Astrocyte (in vitro differentiated cells and primary cell): ENCODE measurements at regions not wholly inside any gene's neighbourhood (a gene's known extent, or its start where the extent isn't known, plus 50 kb on each side); places are given as distances from the start of the nearest gene placed in this dataset.

Experiments
- DNase-seq: peaks from one replicate; pipeline ENCODE4 v3.0.0-alpha.2; 2010; ENCODE audit warnings: low read depth
- FAIRE-seq: peaks from 2 replicates; lab custom pipeline; 2011; peaks lifted over from hg19 to GRCh38; lab: Jason Lieb, UNC
- H2AFZ ChIP-seq: 2 replicates; pipeline ENCODE4 v1.6.0; 2012; ENCODE audit warnings: low read depth, low read length, inconsistent platforms
- H3K27ac ChIP-seq: 2 replicates; pipeline ENCODE4 v1.5.1; 2011; ENCODE audit warnings: low read depth, low read length, inconsistent platforms
- H3K27me3 ChIP-seq: 2 replicates; pipeline ENCODE4 v1.6.0; 2011; ENCODE audit warnings: low read length, inconsistent platforms; ENCODE audit not compliant: insufficient read depth
- H3K36me3 ChIP-seq: 2 replicates; pipeline ENCODE4 v1.5.1; 2011; ENCODE audit warnings: low read length, inconsistent platforms; ENCODE audit not compliant: insufficient read depth
- H3K4me1 ChIP-seq: 2 replicates; pipeline ENCODE4 v1.5.1; 2011; ENCODE audit warnings: low read length, inconsistent platforms; ENCODE audit not compliant: insufficient read depth
- H3K4me2 ChIP-seq: 2 replicates; pipeline ENCODE4 v1.6.0; 2012; ENCODE audit warnings: low read length, inconsistent platforms
- H3K4me3 ChIP-seq: 2 replicates; pipeline ENCODE4 v1.5.1; 2011; ENCODE audit warnings: low read depth, mild to moderate bottlenecking, low read length, inconsistent platforms; ENCODE audit not compliant: insufficient read depth
- H3K79me2 ChIP-seq: 2 replicates; pipeline ENCODE4 v1.6.0; 2012; ENCODE audit warnings: mild to moderate bottlenecking, low read length, inconsistent platforms; ENCODE audit not compliant: insufficient read depth
- H3K9ac ChIP-seq: 2 replicates; pipeline ENCODE4 v1.6.0; 2012; ENCODE audit warnings: mild to moderate bottlenecking, low read length, inconsistent platforms
- H3K9me3 ChIP-seq: 2 replicates; pipeline ENCODE4 v1.5.1; 2012; ENCODE audit warnings: low read depth, mild to moderate bottlenecking, low read length, inconsistent platforms; ENCODE audit not compliant: insufficient read depth
- H4K20me1 ChIP-seq: 2 replicates; pipeline ENCODE4 v1.6.0; 2012; ENCODE audit warnings: low read length, inconsistent platforms; ENCODE audit not compliant: insufficient read depth
- H3K27ac Mint-ChIP-seq: one replicate; pipeline ENCODE4 v1.8.0; 2021; ENCODE audit warnings: mild to moderate bottlenecking, mixed read lengths; ENCODE audit not compliant: unreplicated experiment
- H3K27me3 Mint-ChIP-seq: one replicate; pipeline ENCODE4 v1.8.0; 2021; ENCODE audit warnings: low read depth, mixed read lengths; ENCODE audit not compliant: unreplicated experiment
- H3K36me3 Mint-ChIP-seq: one replicate; pipeline ENCODE4 v1.8.0; 2021; ENCODE audit warnings: low read depth, mixed read lengths; ENCODE audit not compliant: unreplicated experiment
- H3K4me1 Mint-ChIP-seq: one replicate; pipeline ENCODE4 v1.8.0; 2021; ENCODE audit warnings: low read depth, mixed read lengths; ENCODE audit not compliant: unreplicated experiment
- H3K4me3 Mint-ChIP-seq: one replicate; pipeline ENCODE4 v1.8.0; 2021; ENCODE audit warnings: mild to moderate bottlenecking, moderate library complexity, mixed read lengths; ENCODE audit not compliant: unreplicated experiment
- H3K9me3 Mint-ChIP-seq: one replicate; pipeline ENCODE4 v1.8.0; 2021; ENCODE audit warnings: mild to moderate bottlenecking, mixed read lengths; ENCODE audit not compliant: unreplicated experiment
- EZH2 ChIP-seq: IDR thresholded peaks from 2 replicates; pipeline ENCODE4 v1.6.1; 2012; ENCODE audit warnings: mild to moderate bottlenecking, low read length, inconsistent platforms; ENCODE audit not compliant: insufficient read depth
- TF ChIP-seq, protein P1 (sequence below): IDR thresholded peaks from 2 replicates; pipeline ENCODE4 v1.5.1; 2011; ENCODE audit warnings: low read depth, mild to moderate bottlenecking, inconsistent platforms, low read length, moderate library complexity; ENCODE audit not compliant: insufficient read depth

- Histone ChIP-seq H3K9me3 (no peaks in the 10 kb centered on the region), H3K79me2 (no peaks in the 10 kb centered on the region), H4K20me1 (no peaks in the 10 kb centered on the region), H3K4me2 (no peak overlapping the region), H2AFZ (no peak overlapping the region), H3K4me3 (no peak overlapping the region), H3K36me3 (no peaks in the 10 kb centered on the region), H3K9ac (no peak overlapping the region), H3K4me1 (no peaks in the 10 kb centered on the region), H3K27ac (no peak overlapping the region), H3K27me3 (no peaks in the 10 kb centered on the region)
- no peak for DNase-seq
- no peak for FAIRE-seq
- TF ChIP-seq EZH2 = no peak
- TF ChIP-seq, protein P1, sequence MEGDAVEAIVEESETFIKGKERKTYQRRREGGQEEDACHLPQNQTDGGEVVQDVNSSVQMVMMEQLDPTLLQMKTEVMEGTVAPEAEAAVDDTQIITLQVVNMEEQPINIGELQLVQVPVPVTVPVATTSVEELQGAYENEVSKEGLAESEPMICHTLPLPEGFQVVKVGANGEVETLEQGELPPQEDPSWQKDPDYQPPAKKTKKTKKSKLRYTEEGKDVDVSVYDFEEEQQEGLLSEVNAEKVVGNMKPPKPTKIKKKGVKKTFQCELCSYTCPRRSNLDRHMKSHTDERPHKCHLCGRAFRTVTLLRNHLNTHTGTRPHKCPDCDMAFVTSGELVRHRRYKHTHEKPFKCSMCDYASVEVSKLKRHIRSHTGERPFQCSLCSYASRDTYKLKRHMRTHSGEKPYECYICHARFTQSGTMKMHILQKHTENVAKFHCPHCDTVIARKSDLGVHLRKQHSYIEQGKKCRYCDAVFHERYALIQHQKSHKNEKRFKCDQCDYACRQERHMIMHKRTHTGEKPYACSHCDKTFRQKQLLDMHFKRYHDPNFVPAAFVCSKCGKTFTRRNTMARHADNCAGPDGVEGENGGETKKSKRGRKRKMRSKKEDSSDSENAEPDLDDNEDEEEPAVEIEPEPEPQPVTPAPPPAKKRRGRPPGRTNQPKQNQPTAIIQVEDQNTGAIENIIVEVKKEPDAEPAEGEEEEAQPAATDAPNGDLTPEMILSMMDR = no peak
- Mint-ChIP-seq H3K27me3 (no peaks in the 10 kb centered on the region), H3K4me1 (no peaks in the 10 kb centered on the region), H3K27ac (no peak overlapping the region), H3K9me3 (no peaks in the 10 kb centered on the region), H3K36me3 (no peaks in the 10 kb centered on the region), H3K4me3 (no peak overlapping the region)
Observed at GRCh38 chr3:74331711-74332110, 282.7 kb downstream of the CNTN3 start.

DNA sequence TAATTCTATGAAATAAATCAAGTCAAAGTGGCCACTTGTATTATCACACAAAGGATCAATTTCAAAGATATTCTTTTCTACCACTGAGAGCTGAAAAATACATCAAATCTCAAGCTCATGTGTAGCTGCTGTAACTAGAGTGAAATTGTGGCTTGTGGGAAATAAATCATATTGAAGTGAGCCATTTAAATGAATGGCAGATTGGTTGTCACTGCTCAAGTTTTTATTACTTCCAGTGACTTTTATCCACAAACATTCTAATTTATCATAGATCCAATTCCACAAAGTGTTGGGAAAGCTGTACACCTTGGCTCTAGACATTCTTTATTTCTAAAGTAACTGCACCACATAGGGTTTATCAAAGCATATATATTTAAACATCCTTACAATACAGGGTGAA lies 285.4 kb downstream of the CNTN3 start:
- H3K9ac ChIP-seq = no peak overlapping the region
- Mint-ChIP-seq H3K4me3 (no peak overlapping the region), H3K27me3 (no peaks in the 10 kb centered on the region), H3K9me3 (no peaks in the 10 kb centered on the region), H3K4me1 (no peaks in the 10 kb centered on the region), H3K36me3 (no peaks in the 10 kb centered on the region), H3K27ac (no peak overlapping the region)
- FAIRE-seq = no peak
- H3K27ac ChIP-seq = no peak overlapping the region
- TF ChIP-seq EZH2 = no peak
- TF ChIP-seq, protein P1 = no peak
- H3K36me3 ChIP-seq = no peaks in the 10 kb centered on the region
- H4K20me1 ChIP-seq = no peaks in the 10 kb centered on the region
- no peaks in the 10 kb centered on the region for H3K4me1 ChIP-seq
- H3K4me3 ChIP-seq = no peak overlapping the region
- H3K4me2 ChIP-seq = no peak overlapping the region
- no peaks in the 10 kb centered on the region for H3K27me3 ChIP-seq
- H3K9me3 ChIP-seq = no peaks in the 10 kb centered on the region
- no peak for DNase-seq
- H3K79me2 ChIP-seq = no peaks in the 10 kb centered on the region
- no peak overlapping the region for H2AFZ ChIP-seq

- Histone ChIP-seq H3K4me1 (no peaks in the 10 kb centered on the region), H3K27me3 (no peaks in the 10 kb centered on the region), H2AFZ (no peak overlapping the region), H3K9me3 (no peaks in the 10 kb centered on the region), H3K79me2 (no peaks in the 10 kb centered on the region), H3K36me3 (no peaks in the 10 kb centered on the region), H3K9ac (no peak overlapping the region), H3K27ac (no peak overlapping the region), H3K4me3 (no peak overlapping the region), H4K20me1 (no peaks in the 10 kb centered on the region), H3K4me2 (no peak overlapping the region)
- no peaks in the 10 kb centered on the region for H3K9me3 Mint-ChIP-seq
- no peaks in the 10 kb centered on the region for H3K36me3 Mint-ChIP-seq
- DNase-seq (no peak), FAIRE-seq (no peak)
- no peaks in the 10 kb centered on the region for H3K4me1 Mint-ChIP-seq
- no peaks in the 10 kb centered on the region for H3K27me3 Mint-ChIP-seq
- no peak overlapping the region for H3K4me3 Mint-ChIP-seq
- no peak for TF ChIP-seq EZH2
- TF ChIP-seq, protein P1 = no peak
- no peak overlapping the region for H3K27ac Mint-ChIP-seq
Observed at GRCh38 chr3:74328435-74328834, 286.0 kb downstream of the CNTN3 start.
